Adrenal gland (tissue), 9 donors: ENCODE measurements at regions not wholly inside any gene's neighbourhood (a gene's known extent, or its start where the extent isn't known, plus 50 kb on each side); places are given as distances from the start of the nearest gene placed in this dataset.

Experiments used
- DNase-seq, 7 donors: peaks; one replicate each; pipeline ENCODE4 v3.0.0-alpha.2; 2019 to 2020
- H3K27ac ChIP-seq, 5 donors: fragments of 200-600 bp; sonication (generic) in 4 of 5; 1 replicate in 3 of 5; 2 replicates in 2 of 5; pipeline versions ENCODE4 v1.5.1 to v1.8.0; 2016 to 2020; ENCODE audit warnings: mild to moderate bottlenecking in 1 of 5
- H3K27me3 ChIP-seq: fragments of 200-600 bp; 2 replicates; pipeline ENCODE4 v1.8.0; 2021
- H3K36me3 ChIP-seq, 2 donors: fragments of 200-600 bp; replicated peaks in 1 of 2; 1 replicate in 1 of 2; 2 replicates in 1 of 2; pipeline versions ENCODE4 v1.5.1 to v1.8.0; 2018 to 2022
- H3K4me1 ChIP-seq, 2 donors: fragments of 200-600 bp; replicated peaks in 1 of 2; 1 replicate in 1 of 2; 2 replicates in 1 of 2; pipeline versions ENCODE4 v1.5.1 to v1.8.0; 2018 to 2021
- H3K4me3 ChIP-seq, 4 donors: fragments of 200-600 bp; sonication (generic) in 3 of 4; one replicate each; pipeline ENCODE4 v1.5.1; 2016 to 2018
- H3K9me3 ChIP-seq, 3 donors: fragments of 200-600 bp; sonication (generic) in 1 of 3; replicated peaks in 1 of 3; 1 replicate in 2 of 3; 2 replicates in 1 of 3; pipeline versions ENCODE4 v1.5.1 to v1.8.0; 2016 to 2021
- POLR2A ChIP-seq, 2 donors: fragments of 450-650 bp; IDR thresholded peaks; one replicate each; pipeline ENCODE4 v1.6.1; 2017; ENCODE audit warnings: antibody characterized with exemption in 2 of 2, mild to moderate bottlenecking in 2 of 2, moderate library complexity in 1 of 2
- WGBS, 4 donors: extraction: QIAGEN DNeasy Blood & Tissue Kit in 2 of 4; methylation state at CpG; one replicate each; pipeline versions ENCODE4 v1.1.5 to v1.1.7; 2013 to 2017; 5-methylcytosine and 5-hydroxymethylcytosine counted together
- intact Hi-C, 2 donors: fragments of 100-400 bp; cut with DNase I; formaldehyde crosslinking; loops; one replicate each; pipeline versions ENCODE4 v1.14.1 to v1.15.0; 2022 to 2023
- TF ChIP-seq, protein P1 (sequence below), 6 experiments: fragments of 450-650 bp in 4 of 6; fragments of 200-600 bp in 2 of 6; sonication (generic) in 1 of 6; IDR thresholded peaks; 1 replicate in 5 of 6; 2 replicates in 1 of 6; pipeline versions ENCODE4 v1.5.1 to v1.8.0; 2016 to 2021; ENCODE audit warnings: antibody characterized with exemption in 6 of 6, mild to moderate bottlenecking in 2 of 6, moderate library complexity in 1 of 6
- donor health status: healthy with polysubstance abuse.
- donor health status: Bipolar disorder and iron deficiency.
- donor health status: DM: yes; HTN: yes; CAD: no.
- donor health status: DM: no; HTN: no; CAD: no.
- donor health status: DM: no; HTN: no; CAD: no.

DNA sequence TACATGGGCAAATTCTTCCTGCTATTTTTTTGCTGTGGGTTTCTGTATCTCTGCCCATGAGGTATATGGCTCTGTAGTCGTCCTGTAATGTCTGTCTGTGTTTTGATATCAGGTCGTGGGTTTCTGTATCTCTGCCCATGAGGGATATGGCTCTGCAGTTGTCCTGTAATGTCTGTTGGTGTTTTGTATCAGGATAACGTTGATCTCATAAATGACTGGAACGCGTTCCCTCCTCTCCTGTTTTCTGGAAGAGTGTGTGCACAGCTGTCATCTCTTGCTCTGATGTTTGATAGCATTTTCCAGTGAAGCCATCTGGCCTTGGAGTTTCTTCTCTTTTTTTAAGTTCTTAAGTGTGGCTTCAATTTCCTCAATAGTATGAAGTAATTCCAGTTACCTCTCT, 57.2 kb downstream of the SOX1 start:
- no peaks in the 10 kb centered on the region for H3K36me3 ChIP-seq
- no peak for TF ChIP-seq POLR2A (IDR thresholded peaks at IDR 0.05)
- TF ChIP-seq, protein P1, sequence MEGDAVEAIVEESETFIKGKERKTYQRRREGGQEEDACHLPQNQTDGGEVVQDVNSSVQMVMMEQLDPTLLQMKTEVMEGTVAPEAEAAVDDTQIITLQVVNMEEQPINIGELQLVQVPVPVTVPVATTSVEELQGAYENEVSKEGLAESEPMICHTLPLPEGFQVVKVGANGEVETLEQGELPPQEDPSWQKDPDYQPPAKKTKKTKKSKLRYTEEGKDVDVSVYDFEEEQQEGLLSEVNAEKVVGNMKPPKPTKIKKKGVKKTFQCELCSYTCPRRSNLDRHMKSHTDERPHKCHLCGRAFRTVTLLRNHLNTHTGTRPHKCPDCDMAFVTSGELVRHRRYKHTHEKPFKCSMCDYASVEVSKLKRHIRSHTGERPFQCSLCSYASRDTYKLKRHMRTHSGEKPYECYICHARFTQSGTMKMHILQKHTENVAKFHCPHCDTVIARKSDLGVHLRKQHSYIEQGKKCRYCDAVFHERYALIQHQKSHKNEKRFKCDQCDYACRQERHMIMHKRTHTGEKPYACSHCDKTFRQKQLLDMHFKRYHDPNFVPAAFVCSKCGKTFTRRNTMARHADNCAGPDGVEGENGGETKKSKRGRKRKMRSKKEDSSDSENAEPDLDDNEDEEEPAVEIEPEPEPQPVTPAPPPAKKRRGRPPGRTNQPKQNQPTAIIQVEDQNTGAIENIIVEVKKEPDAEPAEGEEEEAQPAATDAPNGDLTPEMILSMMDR (IDR thresholded peaks at IDR 0.05): no peak
- no peaks in the 10 kb centered on the region for H3K9me3 ChIP-seq
- no peak overlapping the region for H3K27ac ChIP-seq
- H3K27me3 ChIP-seq: no peaks in the 10 kb centered on the region
- no peak for DNase-seq
- no peak overlapping the region for H3K4me3 ChIP-seq
- 46 to 52% (median 49%) methylated on average over 5 of the region's 5 CpGs for WGBS, 4 donors
- intact Hi-C loops: no loop called here
- H3K4me1 ChIP-seq: no peaks in the 10 kb centered on the region

DNA sequence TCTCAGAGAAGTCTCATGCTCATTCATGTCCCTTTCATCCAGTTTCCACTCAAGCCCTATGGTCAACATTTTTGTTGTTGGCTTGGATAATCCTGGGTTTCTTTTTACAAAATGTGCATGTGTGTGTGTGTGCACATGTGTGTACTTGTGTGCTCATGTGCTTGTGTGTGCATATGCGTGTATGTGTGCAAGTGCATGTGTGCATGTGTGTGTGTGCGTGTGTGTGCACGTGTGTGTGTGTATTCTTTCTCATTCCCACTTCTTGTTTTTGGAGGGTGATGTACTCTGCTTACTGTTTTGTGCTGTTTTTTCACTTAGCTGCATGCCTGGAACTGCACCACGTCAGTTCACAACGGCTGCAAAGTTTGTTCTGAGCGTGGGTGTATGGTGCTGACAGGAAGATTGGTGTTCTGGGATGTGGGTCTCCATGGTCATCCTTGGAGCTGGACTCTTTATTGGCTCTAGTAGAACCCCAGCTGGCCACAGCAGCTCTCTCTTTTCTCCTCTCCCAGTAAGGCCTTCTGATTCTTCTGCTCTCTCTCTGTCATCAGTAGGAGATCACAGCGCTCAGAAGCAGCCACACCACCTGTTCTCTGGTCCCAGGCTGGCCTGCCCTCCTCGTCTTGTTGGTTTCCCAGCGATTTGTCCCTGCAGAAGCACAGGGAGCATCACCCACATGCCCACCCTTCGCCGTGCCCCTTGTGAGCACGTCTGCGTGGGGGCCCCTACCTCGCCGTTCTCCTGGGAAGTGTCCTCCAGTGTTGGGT, 60.8 kb downstream of the SOX1 start:
- no peaks in the 10 kb centered on the region for H3K27me3 ChIP-seq
- H3K36me3 ChIP-seq: no peaks in the 10 kb centered on the region
- no peak for TF ChIP-seq POLR2A (IDR thresholded peaks at IDR 0.05)
- TF ChIP-seq, protein P1 (IDR thresholded peaks at IDR 0.05): no peak
- H3K4me1 ChIP-seq: no peaks in the 10 kb centered on the region
- intact Hi-C loops: no loop called here
- no peak for DNase-seq
- H3K9me3 ChIP-seq: no peaks in the 10 kb centered on the region
- no peak overlapping the region for H3K4me3 ChIP-seq
- 67 to 76% (median 70%) methylated on average over 15 of the region's 15 CpGs for WGBS, 4 donors
- H3K27ac ChIP-seq: no peak overlapping the region

DNA sequence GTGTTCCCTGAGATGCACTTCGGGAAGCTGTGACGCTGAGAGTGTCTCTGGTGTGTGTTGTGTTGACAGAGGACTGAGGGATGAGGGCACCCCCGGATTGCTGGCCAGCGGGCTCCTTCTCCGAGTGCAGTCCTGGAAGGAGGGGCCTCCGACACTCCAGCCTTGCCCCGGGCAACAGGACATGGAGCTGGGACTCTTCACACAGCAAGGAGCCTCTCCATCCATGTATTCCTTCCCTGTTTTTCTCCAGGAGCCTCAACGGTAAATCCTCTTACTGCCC, 61.3 kb downstream of the SOX1 start:
- no peaks in the 10 kb centered on the region for H3K36me3 ChIP-seq
- H3K4me1 ChIP-seq: no peaks in the 10 kb centered on the region
- H3K27ac ChIP-seq: no peak overlapping the region
- no peak for DNase-seq
- no peaks in the 10 kb centered on the region for H3K27me3 ChIP-seq
- intact Hi-C loops: no loop called here
- WGBS, 4 donors: 70 to 73% (median 72%) methylated on average over 6 to 8 of the region's 8 CpGs
- TF ChIP-seq POLR2A (IDR thresholded peaks at IDR 0.05): no peak
- TF ChIP-seq, protein P1 (IDR thresholded peaks at IDR 0.05): no peak
- no peak overlapping the region for H3K4me3 ChIP-seq
- no peaks in the 10 kb centered on the region for H3K9me3 ChIP-seq

DNA sequence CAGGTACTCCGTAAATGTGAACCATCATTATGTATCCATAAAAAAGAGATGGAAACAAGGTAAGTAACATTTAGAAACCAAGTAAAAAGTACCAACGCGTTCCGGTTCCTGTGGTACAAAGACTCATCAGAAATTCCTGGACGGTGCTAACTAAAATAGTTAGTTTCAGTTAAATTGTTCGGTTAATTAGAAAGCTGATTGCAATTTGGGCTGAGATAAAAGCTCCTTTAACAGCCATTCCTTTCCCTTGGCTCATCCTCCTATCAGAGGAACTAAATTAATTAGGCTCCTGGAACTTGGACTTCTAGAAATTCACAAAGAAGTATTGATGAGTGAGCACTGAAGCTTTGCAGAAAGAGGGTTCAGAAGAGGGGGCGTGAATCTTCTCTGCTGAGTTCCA, 63.5 kb downstream of the SOX1 start:
- H3K27me3 ChIP-seq: no peaks in the 10 kb centered on the region
- H3K36me3 ChIP-seq: no peaks in the 10 kb centered on the region
- H3K4me3 ChIP-seq: no peak overlapping the region
- H3K27ac ChIP-seq: no peak overlapping the region
- WGBS, 4 donors: 82 to 88% (median 86%) methylated on average over 7 of the region's 7 CpGs
- H3K9me3 ChIP-seq: no peaks in the 10 kb centered on the region
- TF ChIP-seq POLR2A (IDR thresholded peaks at IDR 0.05): no peak
- TF ChIP-seq, protein P1 (IDR thresholded peaks at IDR 0.05): no peak
- intact Hi-C loops: no loop called here
- H3K4me1 ChIP-seq: no peaks in the 10 kb centered on the region
- DNase-seq: no peak
